ENCODE measurements at regions not wholly inside any gene's neighbourhood (a gene's known extent, or its start where the extent isn't known, plus 50 kb on each side); places are given as distances from the start of the nearest gene placed in this dataset.

GRCh38 chr6:165973473-165973872 lies 194.2 kb downstream of the TBXT start:
- TF ChIP-seq CTCF (IDR thresholded peaks at IDR 0.05): no peak
- no peak overlapping the region for H3K4me3 ChIP-seq
- no peaks in the 10 kb centered on the region for H3K9me3 ChIP-seq
- no peaks in the 10 kb centered on the region for H3K4me1 ChIP-seq
- H3K36me3 ChIP-seq: no peaks in the 10 kb centered on the region
- DNase-seq (ENCODE audit: low spot score): peak; percentile 34
- H3K27me3 ChIP-seq: no peaks in the 10 kb centered on the region
- H3K27ac ChIP-seq: no peak overlapping the region

- TF ChIP-seq CTCF (IDR thresholded peaks at IDR 0.05): no peak
- Histone ChIP-seq H3K27ac (no peak overlapping the region), H3K4me1 (no peaks in the 10 kb centered on the region), H3K27me3 (no peaks in the 10 kb centered on the region), H3K9me3 (no peaks in the 10 kb centered on the region), H3K36me3 (no peaks in the 10 kb centered on the region), H3K4me3 (no peak overlapping the region)
- peak; percentile 32 for DNase-seq (ENCODE audit: low spot score)
These were observed 195.4 kb downstream of the TBXT start for GRCh38 chr6:165972139-165972802.

GRCh38 chr6:165971202-165971601 lies 196.4 kb downstream of the TBXT start:
- TF ChIP-seq CTCF (IDR thresholded peaks at IDR 0.05): no peak
- Histone ChIP-seq H3K4me3 (no peak overlapping the region), H3K27me3 (no peaks in the 10 kb centered on the region), H3K9me3 (no peaks in the 10 kb centered on the region), H3K36me3 (no peaks in the 10 kb centered on the region), H3K4me1 (no peaks in the 10 kb centered on the region), H3K27ac (no peak overlapping the region)
- DNase-seq (ENCODE audit: low spot score): no peak

- Histone ChIP-seq H3K9me3 (no peaks in the 10 kb centered on the region), H3K27me3 (no peaks in the 10 kb centered on the region), H3K27ac (no peak overlapping the region), H3K4me1 (no peaks in the 10 kb centered on the region), H3K4me3 (no peak overlapping the region), H3K36me3 (no peaks in the 10 kb centered on the region)
- no peak for TF ChIP-seq CTCF (IDR thresholded peaks at IDR 0.05)
- no peak for DNase-seq (ENCODE audit: low spot score)
These were observed 197.7 kb downstream of the TBXT start for GRCh38 chr6:165970001-165970400.

- TF ChIP-seq CTCF (IDR thresholded peaks at IDR 0.05): no peak
These were observed 198.5 kb downstream of the TBXT start for GRCh38 chr6:165969184-165969583.

GRCh38 chr6:165968408-165968807 lies 199.2 kb downstream of the TBXT start:
- Histone ChIP-seq H3K4me3 (no peak overlapping the region), H3K4me1 (no peaks in the 10 kb centered on the region), H3K27ac (no peak overlapping the region), H3K9me3 (no peaks in the 10 kb centered on the region), H3K36me3 (no peaks in the 10 kb centered on the region), H3K27me3 (no peaks in the 10 kb centered on the region)
- no peak for DNase-seq (ENCODE audit: low spot score)
- no peak for TF ChIP-seq CTCF (IDR thresholded peaks at IDR 0.05)

More at GRCh38 chr6:165969184-165969583, 198.5 kb downstream of the TBXT start:
- Histone ChIP-seq H3K9me3 (no peaks in the 10 kb centered on the region), H3K27ac (no peak overlapping the region), H3K4me3 (no peak overlapping the region), H3K27me3 (no peaks in the 10 kb centered on the region), H3K4me1 (no peaks in the 10 kb centered on the region), H3K36me3 (no peaks in the 10 kb centered on the region)
- DNase-seq (ENCODE audit: low spot score): no peak
